NK-92 treated with Interleukin-12 subunit alpha and Interleukin-12 subunit beta, amount 100 ng/mL, for 24 hours (cell line): ENCODE measurements at regions not wholly inside any gene's neighbourhood (a gene's known extent, or its start where the extent isn't known, plus 50 kb on each side); places are given as distances from the start of the nearest gene placed in this dataset.

ENCODE experiments used
- DNase-seq: peaks from one replicate; lab custom pipeline; 2025; lab: John Stamatoyannopoulos, UW

- no peak for DNase-seq
Observed at GRCh38 chr13:76210262-76210661, 574.1 kb downstream of the LMO7 start.

GRCh38 chr13:76198568-76199163, 562.5 kb downstream of the LMO7 start:
- DNase-seq = no peak

GRCh38 chr13:76189882-76190519, 553.9 kb downstream of the LMO7 start:
- DNase-seq = no peak

- no peak for DNase-seq
Observed at GRCh38 chr13:76175961-76176725, 540.0 kb downstream of the LMO7 start.

GRCh38 chr13:76168661-76169060, 532.5 kb downstream of the LMO7 start:
- DNase-seq = no peak

GRCh38 chr13:76164290-76164689, 528.2 kb downstream of the LMO7 start:
- no peak for DNase-seq

GRCh38 chr13:76163761-76164160, 527.6 kb downstream of the LMO7 start:
- DNase-seq = no peak

GRCh38 chr13:76160961-76161925, 525.1 kb downstream of the LMO7 start:
- DNase-seq = no peak

- no peak for DNase-seq
Observed at GRCh38 chr13:76160506-76160905, 524.4 kb downstream of the LMO7 start.

- DNase-seq = no peak
Observed at GRCh38 chr13:76157926-76158325, 521.8 kb downstream of the LMO7 start.

- DNase-seq = no peak
Observed at GRCh38 chr13:76153239-76153638, 517.1 kb downstream of the LMO7 start.

- no peak for DNase-seq
Observed at GRCh38 chr13:76148926-76149325, 512.8 kb downstream of the LMO7 start.

GRCh38 chr13:76148374-76148773, 512.2 kb downstream of the LMO7 start:
- no peak for DNase-seq

- no peak for DNase-seq
Observed at GRCh38 chr13:76132532-76132931, 496.4 kb downstream of the LMO7 start.

- no peak for DNase-seq
Observed at GRCh38 chr13:76131551-76131950, 495.4 kb downstream of the LMO7 start.

GRCh38 chr13:76129305-76130000, 493.3 kb downstream of the LMO7 start:
- no peak for DNase-seq

- no peak for DNase-seq
Observed at GRCh38 chr13:76127922-76128321, 491.8 kb downstream of the LMO7 start.

GRCh38 chr13:76123548-76123947, 487.4 kb downstream of the LMO7 start:
- no peak for DNase-seq

GRCh38 chr13:76116751-76117360, 480.7 kb downstream of the LMO7 start:
- no peak for DNase-seq

GRCh38 chr13:76106763-76107162, 470.6 kb downstream of the LMO7 start:
- no peak for DNase-seq

GRCh38 chr13:76094645-76095044, 458.5 kb downstream of the LMO7 start:
- DNase-seq = no peak
